GM06990 (cell line): ENCODE measurements at regions not wholly inside any gene's neighbourhood (a gene's known extent, or its start where the extent isn't known, plus 50 kb on each side); places are given as distances from the start of the nearest gene placed in this dataset.

ENCODE experiments used
- DNase-seq: peaks from one replicate; pipeline ENCODE4 v3.0.0-alpha.2; 2011; ENCODE audit not compliant: insufficient read length; ENCODE audit errors: extremely low read depth
- H3K27me3 ChIP-seq: replicated peaks from 2 replicates; pipeline ENCODE4 v1.6.0; 2011; ENCODE audit warnings: low read length; ENCODE audit not compliant: control insufficient read depth, insufficient read depth
- H3K36me3 ChIP-seq: 2 replicates; pipeline ENCODE4 v1.5.1; 2011; ENCODE audit warnings: low read length; ENCODE audit not compliant: control insufficient read depth, insufficient read depth
- H3K4me3 ChIP-seq: replicated peaks from 2 replicates; pipeline ENCODE4 v1.5.1; 2011; ENCODE audit warnings: low read depth, mild to moderate bottlenecking, control low read depth, low read length
- CTCF ChIP-seq: IDR thresholded peaks from 2 replicates; pipeline ENCODE4 v1.5.1; 2011; ENCODE audit warnings: low read length, control low read depth, mild to moderate bottlenecking, inconsistent platforms; ENCODE audit not compliant: insufficient read depth, poor library complexity, severe bottlenecking

GRCh38 chr14:35234012-35234805 is 58.0 kb upstream of the PSMA6 start:
- no peak for DNase-seq

GRCh38 chr14:35235840-35236239 is 56.3 kb upstream of the PSMA6 start:
- H3K4me3 ChIP-seq: no peak overlapping the region
- no peak for TF ChIP-seq CTCF
- no peak for DNase-seq
- H3K36me3 ChIP-seq: no peaks in the 10 kb centered on the region
- no peaks in the 10 kb centered on the region for H3K27me3 ChIP-seq

More at GRCh38 chr14:35234012-35234805, 58.0 kb upstream of the PSMA6 start:
- H3K27me3 ChIP-seq: no peaks in the 10 kb centered on the region
- no peaks in the 10 kb centered on the region for H3K36me3 ChIP-seq
- H3K4me3 ChIP-seq: no peak overlapping the region
- TF ChIP-seq CTCF: no peak

GRCh38 chr14:35236806-35237205 is 55.4 kb upstream of the PSMA6 start:
- no peak for DNase-seq
- Histone ChIP-seq H3K36me3 (no peaks in the 10 kb centered on the region; the same call in 1 of the 2 replicates), H3K4me3 (no peak overlapping the region)

GRCh38 chr14:35240231-35240630 is 52.0 kb upstream of the PSMA6 start:
- Histone ChIP-seq H3K36me3 (no peaks in the 10 kb centered on the region; the same call in 1 of the 2 replicates), H3K27me3 (no peaks in the 10 kb centered on the region), H3K4me3 (no peak overlapping the region)
- TF ChIP-seq CTCF: no peak
- DNase-seq: no peak

More at GRCh38 chr14:35236806-35237205, 55.4 kb upstream of the PSMA6 start:
- no peaks in the 10 kb centered on the region for H3K27me3 ChIP-seq
- TF ChIP-seq CTCF: no peak
